ENCODE measurements at regions not wholly inside any gene's neighbourhood (a gene's known extent, or its start where the extent isn't known, plus 50 kb on each side); places are given as distances from the start of the nearest gene placed in this dataset.

DNA sequence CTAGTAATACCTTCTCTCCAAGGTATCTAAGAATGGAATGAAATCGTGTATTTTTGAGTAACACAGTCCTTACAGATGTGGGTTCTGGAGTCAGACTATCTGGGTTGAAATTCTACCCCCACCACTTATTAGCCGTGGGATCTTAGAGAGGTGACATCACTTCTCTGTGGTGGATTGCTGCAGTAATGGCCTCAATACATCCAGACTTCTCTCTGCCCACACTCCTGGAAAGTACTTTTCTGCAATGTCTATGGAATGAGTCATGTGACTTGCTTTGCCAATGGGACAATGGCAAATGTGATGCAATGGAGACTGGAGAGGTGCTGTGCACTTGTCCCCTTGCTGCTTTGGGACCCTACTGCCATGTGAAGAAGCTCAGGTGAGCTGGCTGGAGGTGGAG, 418.2 kb downstream of the HAPSTR1 start:
- TF ChIP-seq, protein P1, sequence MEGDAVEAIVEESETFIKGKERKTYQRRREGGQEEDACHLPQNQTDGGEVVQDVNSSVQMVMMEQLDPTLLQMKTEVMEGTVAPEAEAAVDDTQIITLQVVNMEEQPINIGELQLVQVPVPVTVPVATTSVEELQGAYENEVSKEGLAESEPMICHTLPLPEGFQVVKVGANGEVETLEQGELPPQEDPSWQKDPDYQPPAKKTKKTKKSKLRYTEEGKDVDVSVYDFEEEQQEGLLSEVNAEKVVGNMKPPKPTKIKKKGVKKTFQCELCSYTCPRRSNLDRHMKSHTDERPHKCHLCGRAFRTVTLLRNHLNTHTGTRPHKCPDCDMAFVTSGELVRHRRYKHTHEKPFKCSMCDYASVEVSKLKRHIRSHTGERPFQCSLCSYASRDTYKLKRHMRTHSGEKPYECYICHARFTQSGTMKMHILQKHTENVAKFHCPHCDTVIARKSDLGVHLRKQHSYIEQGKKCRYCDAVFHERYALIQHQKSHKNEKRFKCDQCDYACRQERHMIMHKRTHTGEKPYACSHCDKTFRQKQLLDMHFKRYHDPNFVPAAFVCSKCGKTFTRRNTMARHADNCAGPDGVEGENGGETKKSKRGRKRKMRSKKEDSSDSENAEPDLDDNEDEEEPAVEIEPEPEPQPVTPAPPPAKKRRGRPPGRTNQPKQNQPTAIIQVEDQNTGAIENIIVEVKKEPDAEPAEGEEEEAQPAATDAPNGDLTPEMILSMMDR (conservative IDR thresholded peaks at IDR 0.05; ENCODE audit: low read depth, low read length): no peak
- TF ChIP-seq EZH2 (IDR thresholded peaks at IDR 0.05; ENCODE audit: borderline replicate concordance, low read depth, low read length, poor library complexity, severe bottlenecking): no peak
